HL-60 (cell line): ENCODE measurements at regions not wholly inside any gene's neighbourhood (a gene's known extent, or its start where the extent isn't known, plus 50 kb on each side); places are given as distances from the start of the nearest gene placed in this dataset.

ENCODE experiments used
- CTCF ChIP-seq: IDR thresholded peaks from one replicate; pipeline ENCODE4 v1.5.1; 2011; ENCODE audit warnings: low read length, control low read depth, inconsistent platforms; ENCODE audit not compliant: insufficient read depth
- POLR2AphosphoS5 ChIP-seq: IDR thresholded peaks from 2 replicates; pipeline ENCODE4 v1.6.1; 2012; ENCODE audit warnings: low read depth

- TF ChIP-seq CTCF (no peak), POLR2AphosphoS5 (no peak)
Measured at GRCh38 chr1:191085121-191085520, 607.5 kb upstream of the BRINP3 start.
